ENCODE measurements at regions not wholly inside any gene's neighbourhood (a gene's known extent, or its start where the extent isn't known, plus 50 kb on each side); places are given as distances from the start of the nearest gene placed in this dataset.

- DNase-seq (ENCODE audit: low read depth) = no peak
- no peak for TF ChIP-seq CTCF (conservative IDR thresholded peaks at IDR 0.05; ENCODE audit: low read depth, low read length)
- no peak overlapping the region for H3K4me3 ChIP-seq (ENCODE audit: low read depth, low read length)
Observed at GRCh38 chr4:24116107-24116506, 226.3 kb upstream of the PPARGC1A start.

GRCh38 chr4:24114919-24115500, 225.2 kb upstream of the PPARGC1A start:
- TF ChIP-seq CTCF (conservative IDR thresholded peaks at IDR 0.05; ENCODE audit: low read depth, low read length) = no peak
- no peak overlapping the region for H3K4me3 ChIP-seq (ENCODE audit: low read depth, low read length)
- DNase-seq (ENCODE audit: low read depth) = no peak

GRCh38 chr4:24114444-24114843, 224.6 kb upstream of the PPARGC1A start:
- no peak overlapping the region for H3K4me3 ChIP-seq (ENCODE audit: low read depth, low read length)
- no peak for TF ChIP-seq CTCF (conservative IDR thresholded peaks at IDR 0.05; ENCODE audit: low read depth, low read length)
- DNase-seq (ENCODE audit: low read depth) = no peak

GRCh38 chr4:24112466-24112865, 222.6 kb upstream of the PPARGC1A start:
- no peak for TF ChIP-seq CTCF (conservative IDR thresholded peaks at IDR 0.05; ENCODE audit: low read depth, low read length)
- no peak for DNase-seq (ENCODE audit: low read depth)

GRCh38 chr4:24108567-24108966, 218.7 kb upstream of the PPARGC1A start:
- no peak for DNase-seq (ENCODE audit: low read depth)
- no peak for TF ChIP-seq CTCF (conservative IDR thresholded peaks at IDR 0.05; ENCODE audit: low read depth, low read length)
- H3K4me3 ChIP-seq (ENCODE audit: low read depth, low read length) = no peak overlapping the region

More at GRCh38 chr4:24112466-24112865, 222.6 kb upstream of the PPARGC1A start:
- no peak overlapping the region for H3K4me3 ChIP-seq (ENCODE audit: low read depth, low read length)

- TF ChIP-seq CTCF (conservative IDR thresholded peaks at IDR 0.05; ENCODE audit: low read depth, low read length) = peak; percentile 24
- peak; percentile 96 for DNase-seq (ENCODE audit: low read depth)
- peak overlapping the region; percentile 3 for H3K4me3 ChIP-seq (ENCODE audit: low read depth, low read length)
Observed at GRCh38 chr4:24105327-24106038, 215.6 kb upstream of the PPARGC1A start.

- H3K4me3 ChIP-seq (ENCODE audit: low read depth, low read length) = no peak overlapping the region
- DNase-seq (ENCODE audit: low read depth) = peak; percentile 59
- no peak for TF ChIP-seq CTCF (conservative IDR thresholded peaks at IDR 0.05; ENCODE audit: low read depth, low read length)
Observed at GRCh38 chr4:24104158-24104565, 214.3 kb upstream of the PPARGC1A start.

All from choroid plexus epithelial cell (primary cell).